Loucy (cell line): ENCODE measurements at regions not wholly inside any gene's neighbourhood (a gene's known extent, or its start where the extent isn't known, plus 50 kb on each side); places are given as distances from the start of the nearest gene placed in this dataset.

Experiments used
- EZH2phosphoT487 ChIP-seq: fragments of 200-600 bp; IDR thresholded peaks from 2 replicates; pipeline ENCODE4 v1.6.1; 2018; ENCODE audit warnings: antibody characterized with exemption, mild to moderate bottlenecking, moderate library complexity, borderline replicate concordance
- TF ChIP-seq, protein P1 (sequence below): fragments of 200-600 bp; sonication (generic); conservative IDR thresholded peaks from 2 replicates; pipeline ENCODE4 v1.5.1; 2014; ENCODE audit warnings: mild to moderate bottlenecking, antibody characterized with exemption, low read length

DNA sequence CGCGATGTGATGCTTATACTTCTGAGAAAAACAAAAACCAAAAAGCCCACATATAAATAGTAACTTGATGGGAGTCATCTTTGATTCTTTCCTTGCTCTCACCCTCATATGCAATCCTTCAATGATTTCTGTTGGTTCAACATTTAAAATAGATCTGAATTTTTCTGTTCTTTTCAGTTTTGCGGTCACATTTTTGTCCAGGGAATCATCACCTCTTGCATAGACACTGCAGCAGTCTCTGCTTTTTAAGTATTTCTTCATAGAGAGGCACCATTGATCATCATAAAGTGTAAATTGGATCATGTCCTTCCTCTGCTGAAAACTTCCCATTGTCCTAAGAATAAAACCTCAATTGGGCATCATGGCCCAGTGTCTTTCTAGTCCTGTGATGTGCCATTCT is 81.1 kb upstream of the SLC4A4 start:
- TF ChIP-seq, protein P1, sequence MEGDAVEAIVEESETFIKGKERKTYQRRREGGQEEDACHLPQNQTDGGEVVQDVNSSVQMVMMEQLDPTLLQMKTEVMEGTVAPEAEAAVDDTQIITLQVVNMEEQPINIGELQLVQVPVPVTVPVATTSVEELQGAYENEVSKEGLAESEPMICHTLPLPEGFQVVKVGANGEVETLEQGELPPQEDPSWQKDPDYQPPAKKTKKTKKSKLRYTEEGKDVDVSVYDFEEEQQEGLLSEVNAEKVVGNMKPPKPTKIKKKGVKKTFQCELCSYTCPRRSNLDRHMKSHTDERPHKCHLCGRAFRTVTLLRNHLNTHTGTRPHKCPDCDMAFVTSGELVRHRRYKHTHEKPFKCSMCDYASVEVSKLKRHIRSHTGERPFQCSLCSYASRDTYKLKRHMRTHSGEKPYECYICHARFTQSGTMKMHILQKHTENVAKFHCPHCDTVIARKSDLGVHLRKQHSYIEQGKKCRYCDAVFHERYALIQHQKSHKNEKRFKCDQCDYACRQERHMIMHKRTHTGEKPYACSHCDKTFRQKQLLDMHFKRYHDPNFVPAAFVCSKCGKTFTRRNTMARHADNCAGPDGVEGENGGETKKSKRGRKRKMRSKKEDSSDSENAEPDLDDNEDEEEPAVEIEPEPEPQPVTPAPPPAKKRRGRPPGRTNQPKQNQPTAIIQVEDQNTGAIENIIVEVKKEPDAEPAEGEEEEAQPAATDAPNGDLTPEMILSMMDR, result no peak
- no peak for TF ChIP-seq EZH2phosphoT487
